ENCODE measurements at regions not wholly inside any gene's neighbourhood (a gene's known extent, or its start where the extent isn't known, plus 50 kb on each side); places are given as distances from the start of the nearest gene placed in this dataset.

DNA sequence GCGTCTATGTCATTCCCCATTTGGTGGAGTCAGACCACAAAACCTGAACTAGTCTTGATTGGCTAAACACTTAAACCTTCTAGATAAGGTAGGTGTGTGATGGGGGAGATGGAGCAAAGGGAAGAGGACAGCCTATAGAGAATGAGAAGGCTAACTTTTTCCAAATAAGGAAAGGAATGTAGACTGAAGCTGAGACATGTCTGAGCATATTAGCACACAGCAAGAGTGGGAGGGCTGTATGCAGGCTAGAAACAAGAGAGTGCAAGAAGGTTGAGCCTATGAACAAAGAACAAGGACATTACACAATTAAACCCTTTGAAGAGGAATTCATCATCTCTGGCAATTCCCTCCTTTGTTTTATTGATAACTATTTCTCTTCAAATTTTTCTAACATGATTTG lies 89.2 kb upstream of the OLFM3 start:
- TF ChIP-seq, protein P1, sequence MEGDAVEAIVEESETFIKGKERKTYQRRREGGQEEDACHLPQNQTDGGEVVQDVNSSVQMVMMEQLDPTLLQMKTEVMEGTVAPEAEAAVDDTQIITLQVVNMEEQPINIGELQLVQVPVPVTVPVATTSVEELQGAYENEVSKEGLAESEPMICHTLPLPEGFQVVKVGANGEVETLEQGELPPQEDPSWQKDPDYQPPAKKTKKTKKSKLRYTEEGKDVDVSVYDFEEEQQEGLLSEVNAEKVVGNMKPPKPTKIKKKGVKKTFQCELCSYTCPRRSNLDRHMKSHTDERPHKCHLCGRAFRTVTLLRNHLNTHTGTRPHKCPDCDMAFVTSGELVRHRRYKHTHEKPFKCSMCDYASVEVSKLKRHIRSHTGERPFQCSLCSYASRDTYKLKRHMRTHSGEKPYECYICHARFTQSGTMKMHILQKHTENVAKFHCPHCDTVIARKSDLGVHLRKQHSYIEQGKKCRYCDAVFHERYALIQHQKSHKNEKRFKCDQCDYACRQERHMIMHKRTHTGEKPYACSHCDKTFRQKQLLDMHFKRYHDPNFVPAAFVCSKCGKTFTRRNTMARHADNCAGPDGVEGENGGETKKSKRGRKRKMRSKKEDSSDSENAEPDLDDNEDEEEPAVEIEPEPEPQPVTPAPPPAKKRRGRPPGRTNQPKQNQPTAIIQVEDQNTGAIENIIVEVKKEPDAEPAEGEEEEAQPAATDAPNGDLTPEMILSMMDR (CRISPR knock-in tag; IDR thresholded peaks at IDR 0.05), result no peak
- TF ChIP-seq ZFAT (CRISPR knock-in tag; conservative IDR thresholded peaks at IDR 0.05) (no peak), GTF3A (CRISPR knock-in tag; conservative IDR thresholded peaks at IDR 0.05) (no peak), JUN (CRISPR knock-in tag; IDR thresholded peaks at IDR 0.05) (no peak), ZNF207 (IDR thresholded peaks at IDR 0.05; ENCODE audit: borderline replicate concordance) (no peak), GABPA (IDR thresholded peaks at IDR 0.05; ENCODE audit: low read depth, low read length) (no peak), GABPA (CRISPR knock-in tag; IDR thresholded peaks at IDR 0.05; ENCODE audit: low read depth) (no peak), GFI1 (CRISPR knock-in tag; IDR thresholded peaks at IDR 0.05; ENCODE audit: borderline replicate concordance) (no peak), GATAD2A (CRISPR knock-in tag; IDR thresholded peaks at IDR 0.05) (no peak), CBFB (CRISPR knock-in tag; IDR thresholded peaks at IDR 0.05) (no peak), RNF2 (conservative IDR thresholded peaks at IDR 0.05; ENCODE audit: low read depth) (no peak)
- TF ChIP-seq, protein P2, sequence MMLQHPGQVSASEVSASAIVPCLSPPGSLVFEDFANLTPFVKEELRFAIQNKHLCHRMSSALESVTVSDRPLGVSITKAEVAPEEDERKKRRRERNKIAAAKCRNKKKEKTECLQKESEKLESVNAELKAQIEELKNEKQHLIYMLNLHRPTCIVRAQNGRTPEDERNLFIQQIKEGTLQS (CRISPR knock-in tag; IDR thresholded peaks at IDR 0.05), result no peak
- TF ChIP-seq, protein P3, sequence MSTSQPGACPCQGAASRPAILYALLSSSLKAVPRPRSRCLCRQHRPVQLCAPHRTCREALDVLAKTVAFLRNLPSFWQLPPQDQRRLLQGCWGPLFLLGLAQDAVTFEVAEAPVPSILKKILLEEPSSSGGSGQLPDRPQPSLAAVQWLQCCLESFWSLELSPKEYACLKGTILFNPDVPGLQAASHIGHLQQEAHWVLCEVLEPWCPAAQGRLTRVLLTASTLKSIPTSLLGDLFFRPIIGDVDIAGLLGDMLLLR (CRISPR knock-in tag; IDR thresholded peaks at IDR 0.05), result no peak
- TF ChIP-seq, protein P4, sequence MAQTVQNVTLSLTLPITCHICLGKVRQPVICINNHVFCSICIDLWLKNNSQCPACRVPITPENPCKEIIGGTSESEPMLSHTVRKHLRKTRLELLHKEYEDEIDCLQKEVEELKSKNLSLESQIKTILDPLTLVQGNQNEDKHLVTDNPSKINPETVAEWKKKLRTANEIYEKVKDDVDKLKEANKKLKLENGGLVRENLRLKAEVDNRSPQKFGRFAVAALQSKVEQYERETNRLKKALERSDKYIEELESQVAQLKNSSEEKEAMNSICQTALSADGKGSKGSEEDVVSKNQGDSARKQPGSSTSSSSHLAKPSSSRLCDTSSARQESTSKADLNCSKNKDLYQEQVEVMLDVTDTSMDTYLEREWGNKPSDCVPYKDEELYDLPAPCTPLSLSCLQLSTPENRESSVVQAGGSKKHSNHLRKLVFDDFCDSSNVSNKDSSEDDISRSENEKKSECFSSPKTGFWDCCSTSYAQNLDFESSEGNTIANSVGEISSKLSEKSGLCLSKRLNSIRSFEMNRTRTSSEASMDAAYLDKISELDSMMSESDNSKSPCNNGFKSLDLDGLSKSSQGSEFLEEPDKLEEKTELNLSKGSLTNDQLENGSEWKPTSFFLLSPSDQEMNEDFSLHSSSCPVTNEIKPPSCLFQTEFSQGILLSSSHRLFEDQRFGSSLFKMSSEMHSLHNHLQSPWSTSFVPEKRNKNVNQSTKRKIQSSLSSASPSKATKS (CRISPR knock-in tag; IDR thresholded peaks at IDR 0.05), result no peak
